ENCODE measurements at regions not wholly inside any gene's neighbourhood (a gene's known extent, or its start where the extent isn't known, plus 50 kb on each side); places are given as distances from the start of the nearest gene placed in this dataset.
"Not testable (repeated sequence)": the region's sequence is repeated elsewhere in the genome, so short reads cannot be mapped to it uniquely, and the experiment has no call there.

GRCh38 chr18:76275727-76276313 lies 219.2 kb downstream of the ZNF516 start:
- DNase-seq = no peak
- no peak for TF ChIP-seq CTCF (IDR thresholded peaks at IDR 0.05)
- TF ChIP-seq POLR2A (IDR thresholded peaks at IDR 0.05) = no peak
- Histone ChIP-seq H3K36me3 (ENCODE audit: low read depth, missing control alignments) (no peaks in the 10 kb centered on the region), H3K27me3 (no peaks in the 10 kb centered on the region), H3K27ac (no peak overlapping the region), H3K4me3 (no peak overlapping the region), H3K9me3 (no peaks in the 10 kb centered on the region), H3K4me1 (no peaks in the 10 kb centered on the region)
- 68 to 83% methylated on average over 7 of the region's 7 CpGs for WGBS, 2 donors
- intact Hi-C loops (cut with DNase I; ENCODE audit: low total_unique reads) = no loop called here

- Histone ChIP-seq H3K9me3 (no peaks in the 10 kb centered on the region), H3K27me3 (no peaks in the 10 kb centered on the region), H3K27ac (no peak overlapping the region), H3K4me1 (no peaks in the 10 kb centered on the region), H3K36me3 (ENCODE audit: low read depth, missing control alignments) (no peaks in the 10 kb centered on the region), H3K4me3 (no peak overlapping the region)
- WGBS, 2 donors = 64 to 87% methylated on average over 8 to 19 of the region's 19 CpGs
- intact Hi-C loops (cut with DNase I; ENCODE audit: low total_unique reads) = no loop called here
- peak; percentile 67 for DNase-seq
- peak in 2 of 3 experiments; percentile 4 to 22 for TF ChIP-seq CTCF (IDR thresholded peaks at IDR 0.05)
- no peak for TF ChIP-seq POLR2A (IDR thresholded peaks at IDR 0.05)
These were observed 220.4 kb downstream of the ZNF516 start for GRCh38 chr18:76274468-76275289.

GRCh38 chr18:76273956-76274355 lies 221.1 kb downstream of the ZNF516 start:
- H3K27ac ChIP-seq = no peak overlapping the region
- TF ChIP-seq CTCF (IDR thresholded peaks at IDR 0.05) (no peak), POLR2A (IDR thresholded peaks at IDR 0.05) (no peak)
- H3K4me3 ChIP-seq = no peak overlapping the region
- no peaks in the 10 kb centered on the region for H3K4me1 ChIP-seq
- 88 to 90% methylated on average over 6 of the region's 6 CpGs for WGBS, 2 donors
- no peak for DNase-seq
- intact Hi-C loops (cut with DNase I; ENCODE audit: low total_unique reads) = no loop called here
- no peaks in the 10 kb centered on the region for H3K9me3 ChIP-seq
- no peaks in the 10 kb centered on the region for H3K27me3 ChIP-seq
- no peaks in the 10 kb centered on the region for H3K36me3 ChIP-seq (ENCODE audit: low read depth, missing control alignments)

GRCh38 chr18:76273036-76273545 lies 222.0 kb downstream of the ZNF516 start:
- TF ChIP-seq POLR2A (IDR thresholded peaks at IDR 0.05) = no peak
- TF ChIP-seq CTCF (IDR thresholded peaks at IDR 0.05) = no peak
- 61 to 83% methylated on average over 21 to 23 of the region's 23 CpGs for WGBS, 2 donors
- Histone ChIP-seq H3K9me3 (no peaks in the 10 kb centered on the region), H3K4me1 (no peaks in the 10 kb centered on the region), H3K36me3 (ENCODE audit: low read depth, missing control alignments) (no peaks in the 10 kb centered on the region), H3K27ac (no peak overlapping the region), H3K4me3 (no peak overlapping the region), H3K27me3 (no peaks in the 10 kb centered on the region)
- intact Hi-C loops (cut with DNase I; ENCODE audit: low total_unique reads) = no loop called here
- no peak for DNase-seq

GRCh38 chr18:76267423-76267822 lies 227.6 kb downstream of the ZNF516 start:
- H3K27me3 ChIP-seq; DNase-seq; H3K9me3 ChIP-seq; H3K27ac ChIP-seq; H3K36me3 ChIP-seq (ENCODE audit: low read depth, missing control alignments); H3K4me3 ChIP-seq: not testable (repeated sequence)
- H3K4me1 ChIP-seq = peaks cover 17% of the 10 kb centered on the region
- intact Hi-C loops (cut with DNase I; ENCODE audit: low total_unique reads) = loop anchor here (10.0 kb wide), 1 partner anchor 87 kb away; no protein-coding TSS in a partner anchor
- 95 to 97% methylated on average over 6 of the region's 6 CpGs for WGBS, 2 donors
